Cardiac fibroblast (primary cell): ENCODE measurements at regions not wholly inside any gene's neighbourhood (a gene's known extent, or its start where the extent isn't known, plus 50 kb on each side); places are given as distances from the start of the nearest gene placed in this dataset.

Experiments used
- DNase-seq, 2 donors: peaks; one replicate each; pipeline versions ENCODE4 v3.0.0 to v3.0.0-alpha.2; 2010; ENCODE audit warnings: low read depth in 2 of 2
- H3K4me3 ChIP-seq, 2 donors: replicated peaks in 1 of 2; 1 replicate in 1 of 2; 2 replicates in 1 of 2; pipeline ENCODE4 v1.5.1; 2011; ENCODE audit warnings: low read depth in 2 of 2, low read length in 2 of 2, mild to moderate bottlenecking in 2 of 2, moderate library complexity in 1 of 2
- CTCF ChIP-seq: IDR thresholded peaks from one replicate; pipeline ENCODE4 v1.5.1; 2011; ENCODE audit warnings: low read depth, mild to moderate bottlenecking, low read length, inconsistent platforms

GRCh38 chr14:95460647-95461478, 55.6 kb downstream of the SYNE3 start:
- DNase-seq = peak; percentile 45 to 68
- no peak overlapping the region for H3K4me3 ChIP-seq
- no peak for TF ChIP-seq CTCF

- no peak for TF ChIP-seq CTCF
- DNase-seq = no peak
- H3K4me3 ChIP-seq = no peak overlapping the region
These were observed 57.5 kb downstream of the SYNE3 start for GRCh38 chr14:95458906-95459305.

- no peak for DNase-seq
- H3K4me3 ChIP-seq = no peak overlapping the region
- no peak for TF ChIP-seq CTCF
These were observed 58.0 kb downstream of the SYNE3 start for GRCh38 chr14:95458459-95458858.

- no peak for TF ChIP-seq CTCF
- no peak overlapping the region for H3K4me3 ChIP-seq
- no peak for DNase-seq
These were observed 60.2 kb downstream of the SYNE3 start for GRCh38 chr14:95456281-95456680.

- no peak for TF ChIP-seq CTCF
- DNase-seq = no peak
- H3K4me3 ChIP-seq = no peak overlapping the region
These were observed 61.2 kb downstream of the SYNE3 start for GRCh38 chr14:95455246-95455645.

- DNase-seq = no peak
- no peak overlapping the region for H3K4me3 ChIP-seq
- TF ChIP-seq CTCF = no peak
These were observed 62.8 kb downstream of the SYNE3 start for GRCh38 chr14:95453713-95453980.
